ENCODE measurements at regions not wholly inside any gene's neighbourhood (a gene's known extent, or its start where the extent isn't known, plus 50 kb on each side); places are given as distances from the start of the nearest gene placed in this dataset.

DNA sequence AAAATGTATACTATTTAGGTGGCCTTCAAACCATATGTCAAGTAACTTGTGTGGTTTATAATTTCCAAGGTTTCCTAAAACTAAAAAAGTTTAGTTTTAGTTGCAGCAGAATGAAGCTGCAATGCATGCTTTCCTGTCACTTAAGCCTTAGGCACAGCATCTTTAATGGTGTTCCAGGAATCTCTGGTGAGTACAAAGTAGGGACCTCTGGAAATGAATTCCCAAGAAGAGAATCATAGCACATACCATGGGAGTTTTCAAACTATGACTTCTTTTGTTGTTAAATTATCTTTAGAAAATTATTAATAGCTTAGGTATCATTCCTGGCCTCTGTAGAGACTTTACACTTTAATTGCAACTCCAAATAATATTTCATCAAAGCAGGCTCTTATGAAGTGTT is 1005.9 kb upstream of the PABPC4L start:
- DNase-seq: no peak

GRCh38 chr4:135204311-135204710 is 1002.7 kb upstream of the PABPC4L start:
- no peak for DNase-seq

- DNase-seq: no peak
Measured at GRCh38 chr4:135201081-135201480, 999.5 kb upstream of the PABPC4L start.

GRCh38 chr4:135197641-135198040 is 996.1 kb upstream of the PABPC4L start:
- no peak for DNase-seq

DNA sequence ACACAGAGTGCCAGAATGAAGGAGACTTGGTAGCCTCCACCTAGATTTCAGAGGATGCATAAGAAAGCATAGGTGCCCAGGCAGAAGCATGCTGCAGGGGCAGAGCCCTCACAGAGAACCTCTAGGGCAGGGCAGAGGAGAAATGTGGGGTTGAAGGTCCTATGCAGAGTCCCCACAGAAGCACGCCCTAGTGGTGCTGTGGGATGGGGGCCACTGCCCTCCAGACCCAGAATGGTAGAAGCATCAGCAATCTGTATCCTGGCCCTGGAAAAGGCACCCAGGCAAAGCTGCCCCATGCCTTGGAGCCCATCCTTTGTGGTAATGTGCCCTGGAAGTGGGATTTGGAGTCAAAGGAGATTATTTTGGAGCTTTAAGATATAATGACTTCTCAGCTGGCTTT is 992.9 kb upstream of the PABPC4L start:
- DNase-seq: no peak

DNA sequence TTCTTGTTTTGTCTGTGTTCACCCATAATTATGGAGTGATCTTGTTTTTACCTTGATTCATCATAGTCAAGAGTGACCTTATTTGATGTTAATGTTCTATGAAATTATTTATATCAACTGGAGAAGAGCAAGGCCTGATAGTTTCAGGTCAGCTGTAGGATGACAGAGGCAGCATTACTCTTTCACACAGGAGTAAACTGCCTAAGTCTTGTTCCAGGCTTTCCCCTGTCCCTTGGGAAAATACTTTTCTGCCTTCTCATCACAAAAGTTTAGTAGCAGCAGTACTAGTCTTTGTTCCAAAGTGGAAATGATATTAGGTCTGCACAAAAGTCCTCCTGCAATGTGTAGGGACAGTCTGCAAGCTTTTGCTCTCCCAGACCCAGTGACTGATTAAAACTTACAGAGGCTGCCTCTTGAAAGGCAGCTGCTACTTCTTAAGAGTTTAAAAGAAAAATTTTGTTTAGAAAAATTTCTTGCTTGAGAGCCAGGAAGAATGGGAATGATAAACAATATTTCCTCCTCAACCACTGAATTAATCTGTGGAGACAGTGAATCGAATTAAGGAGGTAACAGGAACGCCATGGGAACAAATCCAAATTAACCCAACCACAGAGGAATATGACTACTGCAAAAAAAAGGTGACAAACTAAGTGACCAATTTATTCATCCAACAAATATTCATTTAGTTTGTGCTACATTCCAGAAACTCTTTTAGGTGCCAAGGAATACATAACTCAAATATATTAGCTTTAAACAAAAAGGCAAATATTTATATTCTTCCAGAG is 991.4 kb upstream of the PABPC4L start:
- no peak for DNase-seq

DNA sequence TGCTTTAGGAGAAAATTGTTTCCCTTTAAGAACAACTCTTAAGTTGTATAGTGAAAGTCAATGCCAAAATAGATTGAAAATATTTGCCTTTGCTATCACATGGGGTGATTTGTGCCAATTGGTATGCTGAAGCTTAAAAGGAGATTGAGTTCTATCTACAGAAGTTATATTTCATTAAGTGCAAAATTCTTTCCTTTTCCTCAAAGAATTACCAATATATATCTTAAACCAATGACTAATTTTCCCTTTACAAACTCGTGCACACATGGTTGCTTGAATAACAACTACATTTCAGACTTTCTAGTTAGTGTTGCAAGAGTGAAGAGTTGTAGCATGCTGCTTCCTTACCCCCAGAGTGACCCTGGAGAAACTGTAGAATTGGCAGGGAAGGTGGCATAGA is 990.0 kb upstream of the PABPC4L start:
- DNase-seq: no peak

DNA sequence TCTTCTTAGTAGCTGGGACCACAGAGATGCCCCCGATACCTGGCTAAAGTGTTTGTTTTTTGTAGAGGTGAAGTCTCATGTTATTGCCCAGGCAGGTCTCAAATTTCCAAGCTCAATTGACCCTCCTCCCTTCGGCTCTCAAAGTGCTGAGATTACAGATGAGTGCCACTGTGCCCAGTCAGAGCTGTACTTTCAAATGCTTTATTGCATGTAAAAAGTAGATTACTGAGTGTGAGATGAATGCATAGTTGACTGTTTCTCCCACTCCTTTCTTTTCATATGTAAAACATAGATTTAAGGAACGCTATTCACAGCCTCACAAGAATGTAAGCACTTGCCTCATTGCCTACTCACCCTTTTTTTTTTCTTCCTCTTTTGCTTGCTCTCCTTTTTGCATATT is 984.4 kb upstream of the PABPC4L start:
- no peak for DNase-seq

DNA sequence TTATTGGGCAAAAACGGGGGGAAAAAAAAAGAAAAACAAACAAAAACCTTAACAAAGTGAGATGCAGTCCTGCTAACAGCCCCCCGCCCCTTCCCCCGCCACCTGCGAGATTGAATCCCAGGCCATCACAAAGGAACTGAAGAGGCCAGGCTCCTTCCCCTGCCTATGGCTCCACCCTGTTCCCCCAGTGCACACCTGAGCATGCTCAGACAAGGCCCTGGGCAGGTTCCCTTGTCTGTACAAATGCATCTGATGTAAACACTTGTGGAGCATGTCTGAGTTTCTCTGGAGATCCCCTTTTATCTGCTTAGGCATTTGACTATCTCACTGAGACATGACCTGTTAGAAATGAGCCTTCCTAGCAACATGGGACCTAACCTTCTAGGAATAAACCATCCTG is 983.7 kb upstream of the PABPC4L start:
- DNase-seq: no peak

DNA sequence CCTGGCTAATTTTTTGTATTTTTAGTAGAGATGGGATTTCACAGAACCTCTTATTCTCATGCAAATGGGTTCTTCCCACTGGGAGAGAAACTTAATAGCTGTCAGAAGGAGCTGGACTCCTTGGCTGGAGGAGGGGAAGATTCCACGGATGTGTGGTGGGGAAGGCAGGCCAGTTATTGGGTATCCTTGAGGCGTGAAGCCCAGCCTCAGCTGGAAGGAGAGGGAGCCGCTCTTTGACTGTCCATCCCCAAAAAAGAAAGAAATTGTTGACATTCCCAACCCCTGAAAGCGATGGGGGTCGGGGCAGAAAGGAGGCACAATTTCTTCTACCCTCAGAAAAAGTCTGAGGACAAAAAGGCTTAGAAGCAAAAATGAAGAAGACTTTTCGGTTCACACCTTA is 983.1 kb upstream of the PABPC4L start:
- DNase-seq: no peak

- no peak for DNase-seq
Measured at GRCh38 chr4:135177321-135177720, 975.7 kb upstream of the PABPC4L start.

GRCh38 chr4:135166661-135167060 is 965.1 kb upstream of the PABPC4L start:
- DNase-seq: no peak

GRCh38 chr4:135164601-135165000 is 963.0 kb upstream of the PABPC4L start:
- DNase-seq: no peak

DNA sequence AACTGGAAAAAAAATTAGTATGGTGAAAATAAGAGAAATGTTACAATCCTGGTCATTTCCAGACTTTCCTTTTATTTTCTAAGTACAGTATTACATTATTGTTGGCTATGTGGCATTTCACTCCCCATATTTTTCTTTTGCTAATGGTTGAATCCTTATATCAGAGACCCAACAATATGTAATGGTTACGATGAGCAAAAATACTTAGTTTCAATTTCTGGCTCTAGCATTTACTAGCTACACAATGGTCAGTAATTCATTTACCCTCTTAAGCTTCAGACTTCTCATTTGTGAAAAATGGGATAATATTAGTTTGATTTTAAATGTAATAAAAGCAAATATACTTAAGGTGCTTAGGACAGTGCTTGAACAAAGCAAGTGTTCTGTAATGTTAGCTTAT is 942.9 kb upstream of the PABPC4L start:
- no peak for DNase-seq

GRCh38 chr4:135124196-135124595 is 922.6 kb upstream of the PABPC4L start:
- no peak for DNase-seq

DNA sequence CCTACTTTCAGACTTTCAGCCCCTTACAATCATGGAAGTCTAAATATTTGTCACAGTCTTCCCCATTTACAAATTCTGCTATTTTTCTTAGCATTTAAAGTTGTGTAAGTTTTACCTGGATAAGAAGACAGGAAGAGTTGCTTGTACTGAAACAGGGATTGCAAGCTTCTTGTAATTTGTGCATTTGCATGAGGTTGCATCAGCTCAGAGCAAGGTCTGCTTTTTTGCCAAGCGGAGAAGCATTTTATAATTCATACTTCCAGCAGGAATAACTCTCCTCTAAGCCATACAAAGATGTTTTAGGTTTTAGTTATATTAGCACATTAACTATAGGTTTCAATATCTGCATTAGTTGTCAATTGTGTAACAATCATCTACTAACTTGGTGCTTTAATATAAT is 922.0 kb upstream of the PABPC4L start:
- DNase-seq: no peak

- no peak for DNase-seq
Measured at GRCh38 chr4:135122457-135122856, 920.9 kb upstream of the PABPC4L start.

GRCh38 chr4:135120195-135120594 is 918.6 kb upstream of the PABPC4L start:
- DNase-seq: no peak

- DNase-seq: no peak
Measured at GRCh38 chr4:135114079-135114478, 912.5 kb upstream of the PABPC4L start.

DNA sequence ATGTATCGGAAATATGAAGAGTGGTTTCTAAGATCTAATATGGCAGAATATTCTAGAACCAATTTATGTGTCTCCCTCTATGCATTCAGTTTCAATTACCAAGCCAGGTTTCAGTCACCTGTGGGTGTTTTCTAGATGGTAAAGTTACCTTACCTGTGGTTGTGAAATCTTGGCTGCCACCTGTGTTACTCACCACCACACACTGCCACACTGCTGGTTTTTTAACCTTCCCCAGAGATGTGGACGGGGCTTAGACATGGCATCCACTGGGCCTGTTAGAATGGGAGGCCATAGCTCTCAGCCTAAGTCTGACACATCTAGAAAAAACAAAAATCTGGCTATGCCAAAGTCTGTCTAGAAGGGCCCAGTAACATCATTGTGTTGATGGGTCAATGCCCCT is 896.5 kb upstream of the PABPC4L start:
- no peak for DNase-seq

DNA sequence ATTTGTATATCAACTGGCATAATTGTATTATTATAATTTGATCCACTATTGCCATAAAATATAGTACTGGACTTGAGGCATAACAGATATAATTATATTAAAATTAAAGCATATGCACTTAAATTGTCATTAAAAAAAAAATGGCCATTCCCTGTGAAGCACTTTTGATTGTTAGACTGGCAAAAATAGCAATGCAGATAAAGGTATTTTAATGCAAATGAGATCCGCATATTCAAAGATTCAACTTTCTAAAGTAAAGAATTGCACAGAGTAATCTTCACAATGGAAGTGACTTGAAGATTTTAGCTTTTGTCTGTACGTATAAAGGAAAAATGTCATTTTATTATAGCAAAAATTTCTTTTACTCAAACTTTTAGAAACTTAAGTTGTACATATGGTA is 871.8 kb upstream of the PABPC4L start:
- no peak for DNase-seq

DNA sequence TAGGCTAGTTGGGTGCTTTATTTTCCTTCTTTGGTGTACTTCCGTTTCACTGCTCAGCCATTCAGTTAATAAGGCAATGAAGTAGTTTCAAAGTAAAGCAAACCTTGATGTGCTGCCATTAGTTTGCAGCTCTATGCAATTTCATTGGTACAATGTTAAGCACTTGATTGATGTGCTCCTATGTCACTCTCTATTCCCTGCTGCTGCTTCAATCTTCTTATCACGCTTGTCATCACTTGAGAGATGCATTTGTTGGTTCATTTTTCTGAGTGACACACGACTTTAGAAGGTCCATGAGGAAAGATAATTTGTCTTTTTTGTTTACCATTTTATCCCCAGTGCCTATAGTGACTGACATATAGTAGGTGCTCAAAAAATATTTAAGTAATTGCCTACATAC is 871.0 kb upstream of the PABPC4L start:
- no peak for DNase-seq

DNA sequence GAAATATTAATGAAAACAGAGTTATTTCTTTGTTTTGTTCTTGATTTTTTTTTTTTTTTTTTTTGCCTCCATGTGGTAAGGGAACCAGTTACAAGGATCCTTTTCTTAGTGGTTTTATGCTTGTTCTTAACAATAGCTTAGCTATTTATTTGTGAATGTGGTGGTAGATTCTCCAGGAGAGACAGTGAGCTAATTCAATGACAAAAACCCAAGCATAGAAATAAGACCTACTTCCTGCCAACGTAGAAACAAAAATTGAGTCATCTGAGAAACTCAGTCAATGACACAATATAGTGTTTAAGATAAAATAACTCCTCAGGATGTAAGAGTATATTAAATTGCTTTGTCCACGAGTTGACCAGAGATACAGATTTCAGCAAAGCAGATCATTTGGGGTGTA is 863.8 kb upstream of the PABPC4L start:
- no peak for DNase-seq

- DNase-seq: no peak
Measured at GRCh38 chr4:135050086-135050717, 848.6 kb upstream of the PABPC4L start.

DNA sequence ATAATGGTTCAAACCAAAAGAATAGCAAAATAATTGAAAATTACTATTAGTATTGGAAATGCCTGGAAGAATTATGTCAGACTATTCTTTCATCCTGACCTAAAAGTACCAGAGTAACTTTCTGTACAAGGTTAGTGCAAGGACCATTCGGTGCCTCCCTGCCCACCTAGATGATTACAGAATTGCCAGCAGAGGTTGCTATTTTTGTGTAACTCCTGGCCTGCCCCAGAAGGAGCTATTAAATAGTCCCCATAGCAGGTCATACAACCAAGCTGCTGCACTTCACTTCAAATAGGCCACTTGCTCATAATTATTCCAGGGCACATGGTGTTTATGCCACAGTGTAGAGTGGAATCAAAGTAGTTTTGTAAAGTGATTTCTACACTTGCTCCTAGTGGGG is 831.1 kb upstream of the PABPC4L start:
- no peak for DNase-seq
